NCI-H1417 treated with DMSO at 0.1 percent for 48 hours (cell line): ENCODE measurements at regions not wholly inside any gene's neighbourhood (a gene's known extent, or its start where the extent isn't known, plus 50 kb on each side); places are given as distances from the start of the nearest gene placed in this dataset.
"Not testable (repeated sequence)": the region's sequence is repeated elsewhere in the genome, so short reads cannot be mapped to it uniquely, and the experiment has no call there.

ENCODE experiments used
- DNase-seq: peaks from one replicate; lab custom pipeline; 2025; lab: John Stamatoyannopoulos, UW

DNA sequence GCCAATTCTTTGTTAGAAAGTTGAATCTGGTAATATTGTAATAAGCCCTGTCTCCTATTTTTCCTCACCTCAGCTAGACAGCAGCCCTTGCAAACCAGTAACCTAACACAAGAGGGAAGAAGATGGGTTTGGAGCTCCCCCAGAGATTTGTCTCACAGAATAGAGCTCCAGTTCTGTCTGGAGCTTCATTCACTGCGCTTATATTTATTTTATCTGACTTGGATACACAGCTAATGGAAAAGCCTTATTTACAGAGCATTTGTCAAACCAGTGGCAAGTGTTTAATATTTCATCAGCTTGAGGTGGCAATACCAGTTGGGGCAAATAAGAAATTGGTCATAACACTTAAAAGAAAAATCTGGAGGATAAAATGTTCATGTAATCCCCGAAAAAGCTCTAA lies 1094.0 kb downstream of the FSCB start:
- DNase-seq: no peak

- DNase-seq: no peak
Observed at GRCh38 chr14:43411841-43412240, 1095.2 kb downstream of the FSCB start.

DNA sequence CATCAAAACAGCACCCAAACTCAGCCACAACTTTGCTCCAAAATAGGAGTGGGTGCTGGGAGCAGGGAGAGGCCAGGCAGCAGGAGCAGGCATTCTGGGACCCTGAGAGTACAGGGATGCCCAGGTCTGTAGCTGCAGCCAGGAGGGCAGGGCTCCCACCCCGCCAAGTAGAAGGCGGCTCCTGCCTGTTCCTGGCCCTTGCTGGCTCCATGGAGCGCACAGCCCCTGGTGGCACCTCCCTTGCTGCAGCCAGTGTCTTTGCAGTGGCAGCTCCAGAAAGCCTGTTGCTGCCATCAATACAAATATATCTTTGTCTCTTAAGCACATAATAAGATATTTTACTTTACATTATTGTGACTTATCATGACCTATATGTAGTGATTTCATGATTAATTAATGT lies 1096.5 kb downstream of the FSCB start:
- no peak for DNase-seq

DNA sequence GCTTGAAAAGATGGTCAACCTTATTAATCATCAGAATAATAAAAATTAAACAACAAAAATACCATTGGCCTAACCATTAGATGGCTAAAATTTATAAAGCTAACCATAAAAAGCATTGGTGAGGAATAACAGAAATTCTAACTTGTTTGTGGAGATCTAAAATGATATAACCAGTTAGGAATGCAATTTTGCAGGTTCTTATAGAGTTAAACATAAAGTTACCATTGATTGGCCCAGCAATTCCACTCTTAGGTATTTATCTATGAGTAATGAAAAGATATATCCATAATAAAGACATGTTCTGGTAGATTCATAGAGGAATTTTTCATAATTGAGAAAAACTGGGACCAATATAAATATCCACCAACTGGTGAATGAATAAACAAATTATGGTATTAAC lies 1098.6 kb downstream of the FSCB start:
- DNase-seq: no peak

GRCh38 chr14:43407706-43408105 lies 1099.4 kb downstream of the FSCB start:
- no peak for DNase-seq

DNA sequence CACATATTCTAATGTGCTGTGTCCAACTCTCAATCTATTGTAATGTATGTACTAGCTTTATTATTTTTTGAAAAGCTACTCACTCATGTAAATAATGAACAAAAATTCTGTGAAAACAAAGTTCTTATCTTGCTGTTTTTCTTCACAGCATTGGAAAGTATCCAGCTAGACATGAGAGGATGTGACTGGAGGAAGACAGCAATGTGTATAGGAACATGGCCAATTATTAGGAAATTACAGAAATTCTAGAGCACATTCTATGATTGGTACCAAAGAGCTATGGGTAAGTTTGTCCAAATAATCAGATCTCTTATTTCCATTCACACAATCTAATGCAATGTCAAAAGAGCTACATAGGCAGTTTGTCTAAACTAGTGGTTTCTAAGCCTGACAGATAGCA lies 1100.2 kb downstream of the FSCB start:
- no peak for DNase-seq

DNA sequence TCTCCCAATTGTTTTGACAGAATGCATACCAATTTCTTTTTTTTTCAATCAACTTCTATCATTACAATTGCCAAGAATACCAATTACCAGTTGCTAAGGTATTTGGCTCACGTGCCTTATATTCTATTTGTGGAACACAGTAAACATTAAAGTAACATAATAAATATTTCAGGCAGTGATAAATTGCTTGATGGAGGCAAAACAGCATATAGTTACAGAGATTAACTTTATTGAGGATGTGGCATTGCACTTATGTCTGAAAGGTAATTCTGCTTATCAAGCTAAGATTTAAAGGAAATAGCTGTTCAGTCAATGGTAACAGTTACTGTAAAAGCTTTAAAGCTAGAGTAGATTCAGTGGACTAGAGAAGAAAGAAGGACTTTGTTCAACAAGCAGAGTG lies 1107.8 kb downstream of the FSCB start:
- no peak for DNase-seq

- not testable (repeated sequence) for DNase-seq
Observed at GRCh38 chr14:43370565-43370896, 1136.6 kb downstream of the FSCB start.

- DNase-seq: no peak
Observed at GRCh38 chr14:43369710-43370564, 1137.1 kb downstream of the FSCB start.

- no peak for DNase-seq
Observed at GRCh38 chr14:43362586-43362985, 1144.5 kb downstream of the FSCB start.

GRCh38 chr14:43361751-43362150 lies 1145.3 kb downstream of the FSCB start:
- no peak for DNase-seq

DNA sequence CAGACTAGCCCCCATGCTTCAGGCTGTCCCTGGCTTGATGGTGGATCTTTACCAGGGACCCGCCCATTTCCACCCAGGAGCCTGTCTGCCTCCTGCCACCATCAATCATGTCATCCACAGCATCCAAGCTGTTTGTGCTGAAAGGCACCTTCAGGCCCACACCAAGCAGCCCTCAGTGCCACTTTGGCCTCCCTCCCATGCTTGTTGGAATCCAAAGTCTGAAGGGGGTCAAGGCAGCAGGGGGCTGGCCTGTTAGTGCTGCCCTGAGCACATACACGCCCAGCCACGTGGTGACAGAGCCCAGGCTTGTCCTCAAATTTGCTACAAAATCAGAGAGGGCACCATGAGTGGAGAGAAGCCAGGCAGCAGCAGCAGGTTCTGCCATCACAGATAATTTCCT lies 1146.8 kb downstream of the FSCB start:
- no peak for DNase-seq

DNA sequence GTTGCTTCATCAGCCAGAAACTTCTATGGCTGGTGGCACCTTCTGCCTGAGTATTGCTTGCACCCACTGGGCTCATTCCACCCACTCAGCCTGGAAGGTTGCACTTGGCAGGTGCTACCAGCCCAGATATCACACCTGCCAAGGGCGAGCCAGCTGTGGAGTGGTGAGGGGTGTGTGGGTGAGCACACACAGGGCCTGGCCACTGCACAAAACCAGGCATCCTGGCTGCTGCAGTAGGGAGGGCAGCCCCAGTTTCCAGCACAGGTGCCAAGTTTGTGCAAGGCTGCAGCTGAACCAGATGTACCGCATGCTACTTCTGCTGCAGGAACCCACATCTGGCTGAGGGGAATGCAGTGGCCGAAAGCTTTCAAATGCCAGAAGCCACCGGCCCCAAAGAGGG lies 1147.8 kb downstream of the FSCB start:
- DNase-seq: no peak

- DNase-seq: no peak
Observed at GRCh38 chr14:43356979-43357545, 1150.0 kb downstream of the FSCB start.

DNA sequence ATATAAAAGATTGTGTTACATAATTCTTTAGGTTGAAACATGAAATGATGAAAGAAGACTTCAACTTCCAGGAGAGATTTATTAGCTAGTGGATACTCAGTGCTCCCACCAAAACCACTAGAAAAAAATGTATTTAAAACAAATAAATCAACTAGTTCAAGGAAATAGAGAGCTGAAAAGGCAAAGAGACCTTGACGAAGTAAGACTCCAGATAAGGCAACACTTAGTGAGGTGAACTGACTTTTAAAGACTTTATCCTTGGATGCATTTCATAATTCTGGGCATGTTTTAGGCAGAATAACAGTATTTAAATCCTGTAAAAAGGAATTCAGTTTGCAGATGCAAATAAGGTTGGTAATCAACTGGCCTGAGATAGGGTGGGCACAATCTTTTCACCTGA lies 1150.7 kb downstream of the FSCB start:
- no peak for DNase-seq

- DNase-seq: no peak
Observed at GRCh38 chr14:43341921-43342320, 1165.2 kb downstream of the FSCB start.

GRCh38 chr14:43338713-43339112 lies 1168.4 kb downstream of the FSCB start:
- DNase-seq: no peak

- no peak for DNase-seq
Observed at GRCh38 chr14:43336351-43336750, 1170.7 kb downstream of the FSCB start.

- not testable (repeated sequence) for DNase-seq
Observed at GRCh38 chr14:43326501-43327407, 1180.3 kb downstream of the FSCB start.

GRCh38 chr14:43316427-43316826 lies 1190.7 kb downstream of the FSCB start:
- DNase-seq: no peak

DNA sequence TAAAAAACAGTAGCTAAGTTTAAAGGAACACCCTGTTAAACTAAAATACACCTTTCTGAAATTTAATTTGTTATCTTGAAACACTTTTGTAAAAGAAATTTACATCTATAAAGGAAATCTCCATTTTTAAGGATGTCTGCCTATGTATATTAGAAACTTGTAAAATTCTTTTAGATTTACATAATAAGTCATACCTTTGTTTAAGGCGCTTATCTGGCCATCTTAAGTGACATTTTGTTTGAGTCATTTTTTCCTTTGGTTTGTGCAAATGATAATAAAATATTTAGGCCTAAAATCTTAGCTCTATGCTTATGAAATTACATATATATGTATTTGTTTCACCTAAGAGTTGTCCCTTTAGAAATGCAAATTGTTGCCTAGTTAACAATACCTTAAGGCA lies 1193.4 kb downstream of the FSCB start:
- no peak for DNase-seq

GRCh38 chr14:43308421-43309110 lies 1198.5 kb downstream of the FSCB start:
- no peak for DNase-seq
